HG03196 (cell line): ENCODE measurements at regions not wholly inside any gene's neighbourhood (a gene's known extent, or its start where the extent isn't known, plus 50 kb on each side); places are given as distances from the start of the nearest gene placed in this dataset.

Experiments
- ATAC-seq: cut with Tn5 transposase; IDR thresholded peaks from one replicate; pipeline ENCODE4 v1.9.1; 2021; ENCODE audit not compliant: unreplicated experiment

- ATAC-seq = no peak
Measured at GRCh38 chr15:69806287-69806915, 291.3 kb downstream of the TLE3 start.

GRCh38 chr15:69807721-69808120 is 290.0 kb downstream of the TLE3 start:
- no peak for ATAC-seq

- ATAC-seq = no peak
Measured at GRCh38 chr15:69808756-69809155, 289.0 kb downstream of the TLE3 start.

GRCh38 chr15:69809421-69809820 is 288.3 kb downstream of the TLE3 start:
- ATAC-seq = no peak

GRCh38 chr15:69810431-69811354 is 287.0 kb downstream of the TLE3 start:
- no peak for ATAC-seq

GRCh38 chr15:69812861-69813261 is 284.9 kb downstream of the TLE3 start:
- no peak for ATAC-seq

GRCh38 chr15:69813881-69814280 is 283.8 kb downstream of the TLE3 start:
- no peak for ATAC-seq

GRCh38 chr15:69814932-69815331 is 282.8 kb downstream of the TLE3 start:
- ATAC-seq = no peak

GRCh38 chr15:69815793-69816192 is 281.9 kb downstream of the TLE3 start:
- no peak for ATAC-seq

GRCh38 chr15:69816522-69816921 is 281.2 kb downstream of the TLE3 start:
- ATAC-seq = no peak

GRCh38 chr15:69818529-69818928 is 279.2 kb downstream of the TLE3 start:
- ATAC-seq = no peak

GRCh38 chr15:69819371-69819770 is 278.3 kb downstream of the TLE3 start:
- no peak for ATAC-seq

GRCh38 chr15:69820819-69821218 is 276.9 kb downstream of the TLE3 start:
- no peak for ATAC-seq

- no peak for ATAC-seq
Measured at GRCh38 chr15:69823223-69823907, 274.4 kb downstream of the TLE3 start.

GRCh38 chr15:69824075-69824876 is 273.4 kb downstream of the TLE3 start:
- no peak for ATAC-seq

- ATAC-seq = no peak
Measured at GRCh38 chr15:69824877-69825406, 272.8 kb downstream of the TLE3 start.

GRCh38 chr15:69825941-69826818 is 271.5 kb downstream of the TLE3 start:
- no peak for ATAC-seq

GRCh38 chr15:69826819-69827175 is 270.9 kb downstream of the TLE3 start:
- ATAC-seq = no peak

GRCh38 chr15:69827751-69828150 is 270.0 kb downstream of the TLE3 start:
- ATAC-seq = no peak
